Adipocyte (in vitro differentiated cells): ENCODE measurements at regions not wholly inside any gene's neighbourhood (a gene's known extent, or its start where the extent isn't known, plus 50 kb on each side); places are given as distances from the start of the nearest gene placed in this dataset.

Experiments
- DNase-seq: peaks from one replicate; pipeline ENCODE4 v3.0.0-alpha.2; 2015; ENCODE audit warnings: low read depth
- H3K27me3 ChIP-seq: replicated peaks from 2 replicates; pipeline ENCODE4 v1.7.0; 2013; ENCODE audit warnings: mild to moderate bottlenecking, low read length, moderate library complexity; ENCODE audit not compliant: control insufficient read depth, insufficient read depth
- H3K36me3 ChIP-seq: 2 replicates; pipeline ENCODE4 v1.7.0; 2013; ENCODE audit warnings: low read length, mild to moderate bottlenecking, moderate library complexity; ENCODE audit not compliant: control insufficient read depth, insufficient read depth, severe bottlenecking
- H3K4me1 ChIP-seq: 2 replicates; pipeline ENCODE4 v1.7.0; 2013; ENCODE audit warnings: mild to moderate bottlenecking, low read length, moderate library complexity; ENCODE audit not compliant: control insufficient read depth, insufficient read depth
- H3K4me3 ChIP-seq: 2 replicates; pipeline ENCODE4 v1.7.0; 2013; ENCODE audit warnings: mild to moderate bottlenecking, low read length, moderate library complexity
- H3K9ac ChIP-seq: 2 replicates; pipeline ENCODE4 v1.7.0; 2013; ENCODE audit warnings: mild to moderate bottlenecking, low read length, moderate library complexity
- H3K9me3 ChIP-seq: 2 replicates; pipeline ENCODE4 v1.7.0; 2013; ENCODE audit warnings: mild to moderate bottlenecking, low read length, moderate library complexity; ENCODE audit not compliant: control insufficient read depth

- no peak for DNase-seq
- Histone ChIP-seq H3K9me3 (peaks cover 3% of the 10 kb centered on the region), H3K4me3 (no peak overlapping the region), H3K27me3 (no peaks in the 10 kb centered on the region), H3K4me1 (no peaks in the 10 kb centered on the region), H3K36me3 (no peaks in the 10 kb centered on the region), H3K9ac (no peak overlapping the region)
These were observed 1238.7 kb upstream of the WWC1 start for GRCh38 chr5:167052791-167053190.

- Histone ChIP-seq H3K4me1 (no peaks in the 10 kb centered on the region), H3K4me3 (no peak overlapping the region), H3K36me3 (no peaks in the 10 kb centered on the region), H3K27me3 (no peaks in the 10 kb centered on the region), H3K9ac (no peak overlapping the region), H3K9me3 (peaks cover 3% of the 10 kb centered on the region)
- no peak for DNase-seq
These were observed 1233.8 kb upstream of the WWC1 start for GRCh38 chr5:167057665-167058064.

GRCh38 chr5:167061695-167062094 is 1229.8 kb upstream of the WWC1 start:
- no peak for DNase-seq
- H3K4me3 ChIP-seq = no peak overlapping the region
- H3K36me3 ChIP-seq = no peaks in the 10 kb centered on the region
- no peak overlapping the region for H3K9ac ChIP-seq
- H3K4me1 ChIP-seq = no peaks in the 10 kb centered on the region
- no peaks in the 10 kb centered on the region for H3K9me3 ChIP-seq
- H3K27me3 ChIP-seq = no peaks in the 10 kb centered on the region

DNA sequence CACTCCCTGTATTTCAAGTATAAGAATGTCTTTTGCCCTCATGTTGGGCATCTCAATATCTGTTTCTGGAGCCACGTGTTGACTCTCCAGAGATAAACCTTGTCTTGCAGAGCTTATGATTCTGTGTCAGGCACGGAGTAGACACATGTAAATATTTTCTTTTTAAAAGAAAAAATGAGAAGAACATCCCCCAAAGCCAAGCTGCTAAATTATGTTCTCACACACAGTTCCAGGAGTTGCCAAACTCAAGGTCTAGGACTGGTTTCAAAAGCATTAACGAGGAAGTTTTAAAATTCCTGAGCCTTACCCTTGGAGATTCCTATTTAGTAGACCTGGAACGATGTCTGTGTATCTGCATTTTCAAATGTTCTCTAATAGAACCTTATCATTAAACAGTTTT is 1228.3 kb upstream of the WWC1 start:
- H3K9me3 ChIP-seq = no peaks in the 10 kb centered on the region
- H3K9ac ChIP-seq = no peak overlapping the region
- H3K27me3 ChIP-seq = no peaks in the 10 kb centered on the region
- no peaks in the 10 kb centered on the region for H3K4me1 ChIP-seq
- no peak overlapping the region for H3K4me3 ChIP-seq
- no peak for DNase-seq
- no peaks in the 10 kb centered on the region for H3K36me3 ChIP-seq

DNA sequence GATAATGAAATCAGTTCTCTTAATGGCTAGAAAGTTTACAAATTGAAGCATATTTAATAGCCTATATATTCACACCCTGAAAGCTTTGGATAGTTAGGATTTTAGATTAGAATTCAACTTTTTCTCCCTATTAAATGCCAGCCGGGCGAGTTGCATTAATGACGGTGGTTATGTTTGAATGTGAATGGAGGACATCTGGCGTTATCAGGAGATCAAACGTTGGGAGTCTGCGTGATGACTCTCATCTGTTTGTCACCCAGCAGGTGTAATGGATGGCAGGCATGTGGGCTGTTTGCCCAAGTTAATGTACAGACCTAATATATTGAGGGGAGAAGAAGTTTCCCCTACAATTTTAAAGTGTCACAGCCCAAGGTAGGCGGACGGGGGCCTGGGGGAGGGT is 1227.7 kb upstream of the WWC1 start:
- no peaks in the 10 kb centered on the region for H3K9me3 ChIP-seq
- no peak overlapping the region for H3K9ac ChIP-seq
- H3K4me3 ChIP-seq = no peak overlapping the region

DNA sequence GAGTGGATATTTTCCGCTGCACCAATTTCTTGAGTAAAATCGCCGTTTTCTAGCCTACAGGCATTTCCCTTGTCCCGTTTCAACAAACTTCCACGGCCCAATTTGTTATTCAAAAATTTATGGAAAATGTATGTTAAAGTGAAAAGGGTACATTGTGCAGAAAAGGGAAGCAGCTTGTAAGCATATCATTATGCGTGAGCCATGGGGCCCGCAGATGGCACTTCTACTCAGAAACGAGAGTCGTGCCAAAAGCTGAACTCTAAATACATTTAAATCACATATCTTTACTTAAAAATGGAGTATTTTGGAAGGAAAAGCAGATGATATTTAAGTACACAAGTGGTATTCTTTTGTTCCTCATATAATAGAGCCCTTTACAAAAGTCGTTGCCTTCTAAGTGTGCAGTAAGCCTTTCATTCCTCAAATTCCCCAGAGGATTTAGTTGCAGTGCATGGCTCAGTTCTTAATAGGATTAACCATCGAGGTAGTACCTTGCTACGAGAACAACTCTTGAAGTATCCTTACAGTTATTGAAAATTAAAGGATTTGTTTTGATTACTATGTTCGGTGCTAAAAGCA is 1227.2 kb upstream of the WWC1 start:
- Histone ChIP-seq H3K4me1 (no peaks in the 10 kb centered on the region), H3K36me3 (no peaks in the 10 kb centered on the region), H3K9me3 (no peaks in the 10 kb centered on the region), H3K4me3 (no peak overlapping the region), H3K27me3 (no peaks in the 10 kb centered on the region), H3K9ac (no peak overlapping the region)
- no peak for DNase-seq

More for the DNA sequence above, 1227.7 kb upstream of the WWC1 start:
- no peak for DNase-seq
- Histone ChIP-seq H3K27me3 (no peaks in the 10 kb centered on the region), H3K4me1 (no peaks in the 10 kb centered on the region), H3K36me3 (no peaks in the 10 kb centered on the region)

DNA sequence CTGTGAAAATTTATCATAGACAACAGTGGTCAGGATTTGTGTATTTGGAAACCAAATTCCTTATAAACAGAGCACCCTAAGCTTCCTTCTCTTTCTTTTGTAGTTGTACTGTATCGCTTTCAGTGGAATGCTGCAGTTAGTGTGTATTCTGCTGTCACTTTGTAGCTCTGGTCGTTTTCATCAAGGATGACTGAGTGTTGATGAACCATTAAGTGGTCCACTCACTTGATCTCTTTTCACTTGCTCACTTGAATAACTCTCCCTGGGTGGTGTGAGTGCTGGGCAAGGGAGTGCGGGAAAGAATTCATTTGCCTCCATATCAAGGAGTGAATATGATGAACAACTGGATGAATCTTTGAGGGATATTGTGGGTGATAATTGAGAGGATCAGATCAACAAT is 1225.7 kb upstream of the WWC1 start:
- H3K27me3 ChIP-seq = no peaks in the 10 kb centered on the region
- no peak overlapping the region for H3K9ac ChIP-seq
- no peaks in the 10 kb centered on the region for H3K9me3 ChIP-seq
- no peak for DNase-seq
- no peaks in the 10 kb centered on the region for H3K36me3 ChIP-seq
- H3K4me3 ChIP-seq = no peak overlapping the region
- H3K4me1 ChIP-seq = no peaks in the 10 kb centered on the region

DNA sequence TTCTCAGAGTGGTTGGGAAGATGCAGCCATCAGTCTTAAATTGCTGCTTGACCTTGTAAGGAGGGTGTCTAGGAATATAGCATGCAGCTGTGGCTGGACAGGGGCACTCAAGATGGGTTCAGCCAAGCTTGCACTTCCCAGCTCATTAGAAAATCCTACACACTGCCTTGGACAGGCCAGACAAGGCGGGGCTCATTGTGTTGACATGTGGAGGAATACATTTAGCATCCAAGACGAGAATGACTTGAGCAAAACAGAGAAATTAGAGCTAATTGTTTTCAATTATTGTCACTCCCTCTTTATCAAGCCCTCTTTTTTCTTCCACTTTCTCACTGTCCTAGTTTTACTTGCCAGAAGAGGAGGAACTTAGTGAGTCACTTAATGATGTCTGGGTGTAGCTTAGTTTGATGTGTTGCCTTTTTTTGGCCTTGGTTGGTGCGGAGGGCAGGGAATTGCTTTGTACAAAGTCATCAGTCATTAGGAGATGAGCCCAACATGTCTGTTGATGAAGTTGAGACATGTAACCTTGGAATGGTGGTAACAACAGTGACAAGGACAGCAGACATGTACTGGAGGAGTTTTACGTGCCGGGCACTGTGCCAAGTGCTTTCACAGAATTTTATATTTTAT is 1219.3 kb upstream of the WWC1 start:
- no peak overlapping the region for H3K4me3 ChIP-seq
- H3K27me3 ChIP-seq = no peaks in the 10 kb centered on the region
- no peak overlapping the region for H3K9ac ChIP-seq
- no peaks in the 10 kb centered on the region for H3K9me3 ChIP-seq
- DNase-seq = no peak
- H3K36me3 ChIP-seq = no peaks in the 10 kb centered on the region
- no peaks in the 10 kb centered on the region for H3K4me1 ChIP-seq

- H3K4me1 ChIP-seq = no peaks in the 10 kb centered on the region
- no peak overlapping the region for H3K9ac ChIP-seq
- H3K9me3 ChIP-seq = no peaks in the 10 kb centered on the region
- no peaks in the 10 kb centered on the region for H3K27me3 ChIP-seq
- H3K4me3 ChIP-seq = no peak overlapping the region
- no peaks in the 10 kb centered on the region for H3K36me3 ChIP-seq
- DNase-seq = no peak
These were observed 1209.9 kb upstream of the WWC1 start for GRCh38 chr5:167081561-167081960.

GRCh38 chr5:167096816-167097215 is 1194.6 kb upstream of the WWC1 start:
- Histone ChIP-seq H3K4me1 (no peaks in the 10 kb centered on the region), H3K27me3 (no peaks in the 10 kb centered on the region), H3K36me3 (no peaks in the 10 kb centered on the region), H3K4me3 (no peak overlapping the region), H3K9ac (no peak overlapping the region), H3K9me3 (no peaks in the 10 kb centered on the region)
- no peak for DNase-seq

DNA sequence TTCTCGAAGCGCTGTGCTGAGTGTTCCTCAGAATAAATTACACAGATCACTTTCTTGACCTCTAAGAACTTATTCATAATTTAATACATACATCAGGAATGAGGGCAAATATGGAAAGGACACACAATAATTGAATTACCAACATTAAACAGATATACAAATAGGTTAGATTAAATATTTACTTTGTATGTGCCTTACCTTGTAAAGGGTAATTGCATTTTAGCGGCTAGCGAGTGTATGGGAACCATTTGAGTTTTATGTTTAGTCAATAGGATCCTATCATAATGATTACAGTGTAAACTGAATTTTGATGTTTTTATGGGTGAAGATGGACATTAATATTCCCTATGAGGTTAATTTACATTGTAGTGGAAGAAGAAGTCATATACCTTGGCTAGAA is 1187.1 kb upstream of the WWC1 start:
- H3K9ac ChIP-seq = no peak overlapping the region
- H3K27me3 ChIP-seq = no peaks in the 10 kb centered on the region
- no peak for DNase-seq
- no peaks in the 10 kb centered on the region for H3K36me3 ChIP-seq
- H3K4me1 ChIP-seq = no peaks in the 10 kb centered on the region
- H3K9me3 ChIP-seq = no peaks in the 10 kb centered on the region
- no peak overlapping the region for H3K4me3 ChIP-seq

DNA sequence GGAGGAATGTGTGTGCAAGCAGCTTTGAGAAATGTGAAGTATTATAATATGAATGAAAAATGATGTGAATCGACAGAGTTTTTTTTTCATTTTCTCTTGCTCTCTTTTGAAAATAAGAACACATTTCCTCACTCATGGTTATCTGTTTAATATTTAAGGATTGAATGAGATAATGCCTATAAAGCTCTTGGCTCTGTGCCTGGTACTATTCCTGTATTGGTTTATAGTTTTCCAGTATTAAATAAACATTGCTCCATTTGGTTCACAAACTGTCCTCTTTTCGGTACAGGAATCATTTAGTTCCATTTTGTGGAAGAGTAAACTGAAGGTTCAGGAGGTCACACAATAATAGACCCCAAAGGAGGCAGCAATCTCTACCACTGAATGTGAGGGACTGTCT is 1185.5 kb upstream of the WWC1 start:
- no peak overlapping the region for H3K9ac ChIP-seq

More for the DNA sequence above, 1185.5 kb upstream of the WWC1 start:
- Histone ChIP-seq H3K27me3 (no peaks in the 10 kb centered on the region), H3K9me3 (no peaks in the 10 kb centered on the region), H3K36me3 (no peaks in the 10 kb centered on the region), H3K4me1 (no peaks in the 10 kb centered on the region), H3K4me3 (no peak overlapping the region)
- DNase-seq = no peak
